H9 (cell line): ENCODE measurements at regions not wholly inside any gene's neighbourhood (a gene's known extent, or its start where the extent isn't known, plus 50 kb on each side); places are given as distances from the start of the nearest gene placed in this dataset.

Source experiments
- DNase-seq: peaks from one replicate; pipeline ENCODE4 v3.0.0-alpha.2; 2017
- H2AFZ ChIP-seq: one replicate; pipeline ENCODE4 v1.6.1; 2013; ENCODE audit warnings: mild to moderate bottlenecking, low read length, control low read depth, moderate library complexity
- H2AK5ac ChIP-seq: 2 replicates; pipeline ENCODE4 v1.6.1; 2013; ENCODE audit warnings: low read length, control low read depth, mixed read lengths; ENCODE audit not compliant: insufficient read length
- H2BK120ac ChIP-seq: one replicate; pipeline ENCODE4 v1.6.1; 2013; ENCODE audit warnings: low read depth, mild to moderate bottlenecking, low read length, control low read depth, inconsistent platforms; ENCODE audit not compliant: poor library complexity, severe bottlenecking
- H2BK12ac ChIP-seq: 2 replicates; pipeline ENCODE4 v1.6.1; 2013; ENCODE audit warnings: low read length, control low read depth, mixed read lengths, low read depth; ENCODE audit not compliant: insufficient read length
- H2BK15ac ChIP-seq: 2 replicates; pipeline ENCODE4 v1.6.1; 2013; ENCODE audit warnings: low read depth, low read length, control low read depth
- H2BK20ac ChIP-seq: one replicate; pipeline ENCODE4 v1.6.1; 2013; ENCODE audit warnings: low read depth, mild to moderate bottlenecking, low read length, control low read depth, inconsistent platforms; ENCODE audit not compliant: poor library complexity, severe bottlenecking
- H2BK5ac ChIP-seq: 2 replicates; pipeline ENCODE4 v1.6.1; 2013; ENCODE audit warnings: low read length, control low read depth, mixed read lengths; ENCODE audit not compliant: insufficient read length
- H3K14ac ChIP-seq: 2 replicates; pipeline ENCODE4 v1.6.1; 2013; ENCODE audit warnings: low read length, control low read depth; ENCODE audit not compliant: insufficient read depth
- H3K18ac ChIP-seq: 2 replicates; pipeline ENCODE4 v1.6.1; 2013; ENCODE audit warnings: low read depth, mild to moderate bottlenecking, mixed read lengths, low read length, control low read depth; ENCODE audit not compliant: insufficient read length
- H3K23ac ChIP-seq: 2 replicates; pipeline ENCODE4 v1.6.1; 2013; ENCODE audit warnings: low read length, control low read depth, mixed read lengths, low read depth; ENCODE audit not compliant: insufficient read length
- H3K23me2 ChIP-seq: 2 replicates; pipeline ENCODE4 v1.6.1; 2013; ENCODE audit warnings: low read depth, mild to moderate bottlenecking, mixed read lengths, low read length, control low read depth; ENCODE audit not compliant: insufficient read length, poor library complexity, severe bottlenecking
- H3K27ac ChIP-seq: 2 replicates; pipeline ENCODE4 v1.5.1; 2013; ENCODE audit warnings: low read length, control low read depth, mixed read lengths, low read depth; ENCODE audit not compliant: insufficient read length
- H3K27me3 ChIP-seq: 2 replicates; pipeline ENCODE4 v1.6.1; 2013; ENCODE audit warnings: low read length, control low read depth, inconsistent platforms; ENCODE audit not compliant: insufficient read depth
- H3K4ac ChIP-seq: 2 replicates; pipeline ENCODE4 v1.6.1; 2013; ENCODE audit warnings: low read depth, mild to moderate bottlenecking, control low read depth, inconsistent platforms, low read length, moderate library complexity
- H3K4me1 ChIP-seq: 2 replicates; pipeline ENCODE4 v1.6.1; 2013; ENCODE audit warnings: low read length, control low read depth, inconsistent platforms; ENCODE audit not compliant: insufficient read depth
- H3K4me2 ChIP-seq: 2 replicates; pipeline ENCODE4 v1.6.1; 2013; ENCODE audit warnings: low read length, control low read depth, mixed read lengths; ENCODE audit not compliant: insufficient read length, insufficient read depth
- H3K56ac ChIP-seq: 2 replicates; pipeline ENCODE4 v1.6.1; 2013; ENCODE audit warnings: low read depth, mild to moderate bottlenecking, mixed read lengths, low read length, control low read depth; ENCODE audit not compliant: insufficient read length
- H3K79me1 ChIP-seq: 2 replicates; pipeline ENCODE4 v1.6.1; 2013; ENCODE audit warnings: low read depth, mild to moderate bottlenecking, moderate library complexity, low read length, control low read depth, inconsistent platforms; ENCODE audit not compliant: insufficient read depth, poor library complexity, severe bottlenecking
- H3K79me2 ChIP-seq: 2 replicates; pipeline ENCODE4 v1.6.1; 2013; ENCODE audit warnings: low read length, control low read depth, inconsistent platforms; ENCODE audit not compliant: insufficient read depth
- H3K9ac ChIP-seq: 2 replicates; pipeline ENCODE4 v1.6.1; 2013; ENCODE audit warnings: low read length, control low read depth, mixed read lengths; ENCODE audit not compliant: insufficient read length; ENCODE audit errors: extremely low read depth
- H3K9me3 ChIP-seq: one replicate; pipeline ENCODE4 v1.6.1; 2013; ENCODE audit warnings: low read depth, low read length, inconsistent platforms; ENCODE audit not compliant: control insufficient read depth
- H3T11ph ChIP-seq: one replicate; pipeline ENCODE4 v1.6.1; 2013; ENCODE audit warnings: mild to moderate bottlenecking, low read length, control low read depth, inconsistent platforms
- H4K20me1 ChIP-seq: one replicate; pipeline ENCODE4 v1.6.1; 2013; ENCODE audit not compliant: control insufficient read depth, insufficient read length, insufficient read depth
- H4K5ac ChIP-seq: 2 replicates; pipeline ENCODE4 v1.6.1; 2013; ENCODE audit warnings: low read depth, mild to moderate bottlenecking, mixed read lengths, low read length, control low read depth; ENCODE audit not compliant: insufficient read length
- H4K8ac ChIP-seq: replicated peaks from 2 replicates; pipeline ENCODE4 v1.6.1; 2013; ENCODE audit warnings: low read length, control low read depth, mixed read lengths, low read depth; ENCODE audit not compliant: insufficient read length
- H4K91ac ChIP-seq: 2 replicates; pipeline ENCODE4 v1.6.1; 2013; ENCODE audit warnings: low read depth, mild to moderate bottlenecking, moderate library complexity, mixed read lengths, low read length, control low read depth; ENCODE audit not compliant: insufficient read length
- H3K27ac Mint-ChIP-seq, 3 experiments: 2 replicates in 2 of 3; 3 replicates in 1 of 3; pipeline ENCODE4 v1.8.0; 2020 to 2021; ENCODE audit warnings: mixed read lengths in 3 of 3, mild to moderate bottlenecking in 1 of 3, moderate library complexity in 1 of 3
- H3K27me3 Mint-ChIP-seq: 2 replicates; pipeline ENCODE4 v1.8.0; 2021; ENCODE audit warnings: low read depth, mild to moderate bottlenecking, moderate library complexity, mixed read lengths
- H3K36me3 Mint-ChIP-seq, 3 experiments: 2 replicates in 2 of 3; 3 replicates in 1 of 3; pipeline ENCODE4 v1.8.0; 2020 to 2021; ENCODE audit warnings: low read depth in 3 of 3, mixed read lengths in 3 of 3; ENCODE audit not compliant: insufficient read depth in 1 of 3
- H3K4me1 Mint-ChIP-seq, 2 experiments: 2 replicates each; pipeline ENCODE4 v1.8.0; 2020; ENCODE audit warnings: mixed read lengths in 2 of 2
- H3K4me3 Mint-ChIP-seq, 2 experiments: 2 replicates in 1 of 2; 3 replicates in 1 of 2; pipeline ENCODE4 v1.8.0; 2020 to 2021; ENCODE audit warnings: mild to moderate bottlenecking in 2 of 2, mixed read lengths in 2 of 2, moderate library complexity in 1 of 2
- H3K9me3 Mint-ChIP-seq, 2 experiments: 2 replicates in 1 of 2; 3 replicates in 1 of 2; pipeline ENCODE4 v1.8.0; 2020; ENCODE audit warnings: mild to moderate bottlenecking in 2 of 2, mixed read lengths in 2 of 2, moderate library complexity in 1 of 2
- CTCF ChIP-seq: fragments of 200-600 bp; sonication (generic); conservative IDR thresholded peaks from 3 replicates; pipeline ENCODE4 v1.8.0; 2021; ENCODE audit warnings: antibody characterized with exemption, mild to moderate bottlenecking
- WGBS: extraction: QIAGEN DNeasy Blood & Tissue Kit; methylation state at CpG from one replicate; pipeline ENCODE4 v1.1.7; 2013; ENCODE audit warnings: missing lambda C conversion rate, low lambda C conversion rate, mixed read lengths; ENCODE audit not compliant: insufficient read length; ENCODE audit errors: extremely low coverage; 5-methylcytosine and 5-hydroxymethylcytosine counted together

DNA sequence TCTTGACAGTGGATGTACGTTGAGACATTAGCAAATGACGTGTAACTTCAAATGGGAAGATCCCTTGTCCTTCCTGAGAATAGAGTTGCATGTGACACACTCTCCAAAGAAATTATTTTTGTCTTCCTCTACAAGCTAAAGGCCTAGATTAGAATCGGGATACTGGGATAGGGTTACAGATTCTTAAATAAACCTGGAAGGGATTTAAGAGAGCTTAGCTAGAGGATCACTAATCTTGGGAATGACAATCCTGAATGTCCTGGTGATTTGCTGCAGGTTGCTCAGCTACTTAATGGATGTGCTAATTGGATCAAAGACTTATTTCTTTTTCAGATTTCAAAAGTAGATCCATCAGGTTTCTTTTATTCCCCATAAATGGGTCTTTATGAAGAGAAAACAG is 101.9 kb downstream of the KCNJ2 start:
- no peaks in the 10 kb centered on the region for H3K27me3 ChIP-seq
- no peak overlapping the region for H2AK5ac ChIP-seq
- H2BK5ac ChIP-seq: no peak overlapping the region
- no peaks in the 10 kb centered on the region for H3K79me1 ChIP-seq
- H4K91ac ChIP-seq: no peak overlapping the region
- no peak overlapping the region for H3K27ac Mint-ChIP-seq
- no peak overlapping the region for H3K27ac ChIP-seq
- H3K9me3 ChIP-seq: no peaks in the 10 kb centered on the region
- no peak overlapping the region for H3K4me2 ChIP-seq
- no peak overlapping the region for H3K4ac ChIP-seq
- H4K8ac ChIP-seq: no peak overlapping the region
- H4K5ac ChIP-seq: no peak overlapping the region
- peaks cover 10 to 12% of the 10 kb centered on the region in 2 experiments for H3K4me1 Mint-ChIP-seq
- H3K14ac ChIP-seq: no peak overlapping the region
- no peaks in the 10 kb centered on the region for H3K27me3 Mint-ChIP-seq
- H3K9ac ChIP-seq: no peak overlapping the region
- no peak for TF ChIP-seq CTCF
- no peak overlapping the region for H2BK12ac ChIP-seq
- H3K23ac ChIP-seq: no peak overlapping the region
- H3K18ac ChIP-seq: no peak overlapping the region
- WGBS: no CpG with 5 or more reads among the region's 3 CpGs
- H4K20me1 ChIP-seq: no peaks in the 10 kb centered on the region
- no peak overlapping the region for H2BK20ac ChIP-seq
- H3K23me2 ChIP-seq: no peaks in the 10 kb centered on the region
- no peak overlapping the region for H3T11ph ChIP-seq
- peaks cover 5 to 6% of the 10 kb centered on the region in 2 experiments; a peak in 3 of 5 replicates for H3K9me3 Mint-ChIP-seq
- no peak overlapping the region for H3K4me3 Mint-ChIP-seq
- H3K56ac ChIP-seq: no peak overlapping the region
- no peak overlapping the region for H2BK120ac ChIP-seq
- no peak overlapping the region for H2AFZ ChIP-seq
- no peak overlapping the region for H2BK15ac ChIP-seq
- no peak for DNase-seq
- H3K4me1 ChIP-seq: no peaks in the 10 kb centered on the region; the same call in 1 of the 2 replicates
- peaks cover 0 to 4% (median 2%) of the 10 kb centered on the region in 3 experiments; a peak in 2 of 7 replicates for H3K36me3 Mint-ChIP-seq
- no peaks in the 10 kb centered on the region for H3K79me2 ChIP-seq
